ENCODE measurements at regions not wholly inside any gene's neighbourhood (a gene's known extent, or its start where the extent isn't known, plus 50 kb on each side); places are given as distances from the start of the nearest gene placed in this dataset.
A peak's percentile ranks its signal among the peaks of the same experiment; 100 is the strongest.
"Not testable (repeated sequence)": the region's sequence is repeated elsewhere in the genome, so short reads cannot be mapped to it uniquely, and the experiment has no call there.

GRCh38 chr10:33103863-33104379 is 145.9 kb upstream of the ITGB1 start:
- DNase-seq (ENCODE audit: extremely low spot score, insufficient read length, low read depth) = no peak
- no peak for FAIRE-seq

- no peak for DNase-seq (ENCODE audit: extremely low spot score, insufficient read length, low read depth)
- no peak for FAIRE-seq
Measured at GRCh38 chr10:33102071-33102470, 144.0 kb upstream of the ITGB1 start.

- FAIRE-seq (no peak), DNase-seq (ENCODE audit: extremely low spot score, insufficient read length, low read depth) (no peak)
Measured at GRCh38 chr10:33101392-33101787, 143.4 kb upstream of the ITGB1 start.

- DNase-seq (ENCODE audit: extremely low spot score, insufficient read length, low read depth) (no peak), FAIRE-seq (no peak)
Measured at GRCh38 chr10:33100781-33101391, 142.9 kb upstream of the ITGB1 start.

- FAIRE-seq = no peak
- DNase-seq (ENCODE audit: extremely low spot score, insufficient read length, low read depth) = no peak
Measured at GRCh38 chr10:33099748-33100147, 141.7 kb upstream of the ITGB1 start.

- FAIRE-seq = peak; percentile 73
- no peak for DNase-seq (ENCODE audit: extremely low spot score, insufficient read length, low read depth)
Measured at GRCh38 chr10:33098951-33099663, 141.1 kb upstream of the ITGB1 start.

- peak; percentile 86 for FAIRE-seq
- no peak for DNase-seq (ENCODE audit: extremely low spot score, insufficient read length, low read depth)
Measured at GRCh38 chr10:33095867-33096815, 138.1 kb upstream of the ITGB1 start.

GRCh38 chr10:33094263-33095051 is 136.4 kb upstream of the ITGB1 start:
- FAIRE-seq = no peak
- DNase-seq (ENCODE audit: extremely low spot score, insufficient read length, low read depth) = no peak

- FAIRE-seq (peak; percentile 31), DNase-seq (ENCODE audit: extremely low spot score, insufficient read length, low read depth) (no peak)
Measured at GRCh38 chr10:33093362-33093761, 135.3 kb upstream of the ITGB1 start.

- no peak for FAIRE-seq
- no peak for DNase-seq (ENCODE audit: extremely low spot score, insufficient read length, low read depth)
Measured at GRCh38 chr10:33092596-33092995, 134.6 kb upstream of the ITGB1 start.

- DNase-seq (ENCODE audit: extremely low spot score, insufficient read length, low read depth) (no peak), FAIRE-seq (no peak)
Measured at GRCh38 chr10:33091201-33091600, 133.2 kb upstream of the ITGB1 start.

- DNase-seq (ENCODE audit: extremely low spot score, insufficient read length, low read depth) (no peak), FAIRE-seq (no peak)
Measured at GRCh38 chr10:33088990-33089389, 131.0 kb upstream of the ITGB1 start.

- DNase-seq (ENCODE audit: extremely low spot score, insufficient read length, low read depth) (no peak), FAIRE-seq (no peak)
Measured at GRCh38 chr10:33087922-33088321, 129.9 kb upstream of the ITGB1 start.

GRCh38 chr10:33087152-33087551 is 129.1 kb upstream of the ITGB1 start:
- DNase-seq (ENCODE audit: extremely low spot score, insufficient read length, low read depth) (no peak), FAIRE-seq (no peak)

- no peak for DNase-seq (ENCODE audit: extremely low spot score, insufficient read length, low read depth)
- no peak for FAIRE-seq
Measured at GRCh38 chr10:33086100-33086499, 128.1 kb upstream of the ITGB1 start.

GRCh38 chr10:33085313-33085833 is 127.3 kb upstream of the ITGB1 start:
- DNase-seq (ENCODE audit: extremely low spot score, insufficient read length, low read depth) = no peak
- FAIRE-seq = no peak

GRCh38 chr10:33084453-33084852 is 126.4 kb upstream of the ITGB1 start:
- FAIRE-seq (no peak), DNase-seq (ENCODE audit: extremely low spot score, insufficient read length, low read depth) (no peak)

- FAIRE-seq = no peak
- no peak for DNase-seq (ENCODE audit: extremely low spot score, insufficient read length, low read depth)
Measured at GRCh38 chr10:33082373-33082895, 124.4 kb upstream of the ITGB1 start.

GRCh38 chr10:33080467-33080866 is 122.4 kb upstream of the ITGB1 start:
- DNase-seq (ENCODE audit: extremely low spot score, insufficient read length, low read depth); FAIRE-seq: not testable (repeated sequence)

All from GM18507 (cell line).